K562 (cell line): ENCODE measurements at regions not wholly inside any gene's neighbourhood (a gene's known extent, or its start where the extent isn't known, plus 50 kb on each side); places are given as distances from the start of the nearest gene placed in this dataset.
A peak's percentile ranks its signal among the peaks of the same experiment; 100 is the strongest.

ENCODE experiments used
- ATAC-seq: fragments of 200-7000 bp; cut with Tn5 transposase; 3 replicates; pipeline ENCODE4 v1.9.1; 2020; ENCODE audit warnings: moderate library complexity
- BruUV-seq: library from RNA; stranded (reverse); fragments of 400-500 nt; replicated peaks from 2 replicates; lab custom pipeline; 2021; lab: Mats Ljungman, UMichigan
- CTCF ChIA-PET: fragments of 300-600 bp; formaldehyde crosslinking; extraction: SDS; loops from one replicate; lab custom pipeline; 2021; ENCODE audit warnings: low intra/inter-chr PET ratio; lab: Yijun Ruan, JAX
- POLR2A ChIA-PET: fragments of 300-600, 350-650 bp; sonication (Branson Sonifier 250); formaldehyde crosslinking; extraction: SDS; loops from one replicate; lab custom pipeline; 2021; ENCODE audit warnings: antibody characterized with exemption, inconsistent platforms; lab: Yijun Ruan, JAX
- DNase-seq, 4 experiments: peaks; one replicate each; pipeline versions ENCODE4 v3.0.0 to v3.0.0-alpha.2; 2011 to 2018; ENCODE audit warnings: low spot score in 3 of 4, mixed read lengths in 3 of 4; ENCODE audit errors: extremely low read depth in 1 of 4
- FAIRE-seq: peaks from 2 replicates; lab custom pipeline; 2011; peaks lifted over from hg19 to GRCh38; lab: Jason Lieb, UNC
- H2AFZ ChIP-seq: 2 replicates; pipeline ENCODE4 v1.6.0; 2011; ENCODE audit warnings: low read depth, low read length, control low read depth, inconsistent platforms
- H3K27ac ChIP-seq: fragments of 200-600 bp; 3 replicates; pipeline ENCODE4 v1.8.0; 2011; ENCODE audit warnings: low read depth, mild to moderate bottlenecking, control low read depth, inconsistent platforms, low read length, moderate library complexity, mixed read lengths; ENCODE audit errors: extremely low read depth
- H3K27me3 ChIP-seq, 2 experiments: fragments of 300-600 bp in 1 of 2; 2 replicates in 1 of 2; 3 replicates in 1 of 2; pipeline versions ENCODE4 v1.6.0 to v1.8.0; 2011; ENCODE audit warnings: inconsistent platforms in 2 of 2, low read length in 2 of 2, mild to moderate bottlenecking in 1 of 2, mixed read lengths in 1 of 2, moderate library complexity in 1 of 2; ENCODE audit not compliant: control insufficient read depth in 2 of 2, insufficient read depth in 2 of 2
- H3K36me3 ChIP-seq: fragments of 300-600 bp; 3 replicates; pipeline ENCODE4 v1.8.0; 2011; ENCODE audit warnings: mild to moderate bottlenecking, low read length, inconsistent platforms; ENCODE audit not compliant: control insufficient read depth, insufficient read depth
- H3K4me1 ChIP-seq, 2 experiments: fragments of 200-600 bp in 1 of 2; replicated peaks in 1 of 2; 2 replicates in 1 of 2; 3 replicates in 1 of 2; pipeline versions ENCODE4 v1.5.1 to v1.8.0; 2011; ENCODE audit warnings: inconsistent platforms in 2 of 2, low read length in 2 of 2, mild to moderate bottlenecking in 1 of 2, mixed read lengths in 1 of 2, moderate library complexity in 1 of 2; ENCODE audit not compliant: control insufficient read depth in 2 of 2, insufficient read depth in 2 of 2
- H3K4me2 ChIP-seq: 2 replicates; pipeline ENCODE4 v1.6.1; 2011; ENCODE audit warnings: low read length, control low read depth, inconsistent platforms, mixed read lengths; ENCODE audit not compliant: insufficient read depth
- H3K4me3 ChIP-seq: fragments of 200-600 bp; sonication (generic), shearing (Covaris generic); 2 replicates; pipeline ENCODE4 v1.5.1; 2016; ENCODE audit warnings: control low read depth, inconsistent platforms
- H3K79me2 ChIP-seq: fragments of 200-600 bp; 3 replicates; pipeline ENCODE4 v1.8.0; 2011; ENCODE audit warnings: low read length, inconsistent platforms; ENCODE audit not compliant: control insufficient read depth, insufficient read depth
- H3K9ac ChIP-seq, 2 experiments: 2 replicates each; pipeline versions ENCODE4 v1.6.0 to v1.6.1; 2011; ENCODE audit warnings: low read depth in 2 of 2, low read length in 2 of 2, control low read depth in 1 of 2, inconsistent platforms in 1 of 2, mild to moderate bottlenecking in 1 of 2, mixed read lengths in 1 of 2; ENCODE audit not compliant: insufficient read depth in 1 of 2
- H3K9me1 ChIP-seq: one replicate; pipeline ENCODE4 v1.6.0; 2011; ENCODE audit warnings: inconsistent platforms, mild to moderate bottlenecking, low read length, moderate library complexity; ENCODE audit not compliant: control insufficient read depth, insufficient read depth
- H3K9me3 ChIP-seq: replicated peaks from 2 replicates; pipeline ENCODE4 v1.5.1; 2011; ENCODE audit warnings: low read depth, low read length, inconsistent platforms; ENCODE audit not compliant: control insufficient read depth, insufficient read depth
- H4K20me1 ChIP-seq: replicated peaks from 2 replicates; pipeline ENCODE4 v1.6.1; 2011; ENCODE audit warnings: low read length, inconsistent platforms, mixed read lengths; ENCODE audit not compliant: control insufficient read depth, insufficient read depth
- AFF1 ChIP-seq, 2 experiments: fragments of 450-650 bp; IDR thresholded peaks; 2 replicates each; pipeline ENCODE4 v1.6.1; 2018; ENCODE audit warnings: mild to moderate bottlenecking in 2 of 2, low read depth in 1 of 2; ENCODE audit not compliant: partially characterized antibody in 2 of 2
- ARID1B ChIP-seq: fragments of 450-650 bp; IDR thresholded peaks from 2 replicates; pipeline ENCODE4 v1.6.1; 2016; ENCODE audit warnings: antibody characterized with exemption, mild to moderate bottlenecking, inconsistent platforms
- DPF2 ChIP-seq: fragments of 450-650 bp; IDR thresholded peaks from 2 replicates; pipeline ENCODE4 v1.6.1; 2016
- MAFG ChIP-seq: fragments of 450-650 bp; conservative IDR thresholded peaks from 2 replicates; pipeline ENCODE4 v1.6.1; 2016; ENCODE audit warnings: missing genetic modification characterization, missing compliant biosample characterization
- MEF2D ChIP-seq: conservative IDR thresholded peaks from 2 replicates; pipeline ENCODE4 v1.6.1; 2016; ENCODE audit warnings: low read depth, missing genetic modification characterization, missing compliant biosample characterization
- RAD51 ChIP-seq: fragments of 450-650 bp; IDR thresholded peaks from 2 replicates; pipeline ENCODE4 v1.7.1; 2016; ENCODE audit warnings: low read depth, mild to moderate bottlenecking, borderline replicate concordance
- RCOR1 ChIP-seq, 2 experiments: IDR thresholded peaks; 2 replicates each; pipeline ENCODE4 v1.6.1; 2012; ENCODE audit warnings: low read depth in 2 of 2, low read length in 2 of 2, borderline replicate concordance in 1 of 2, improper control_type of control experiment in 1 of 2
- RHOXF2B ChIP-seq: fragments of 250-450 bp; sonication (Bioruptor Pico); conservative IDR thresholded peaks from 2 replicates; pipeline ENCODE4 v1.5.1; 2021
- SIN3B ChIP-seq: fragments of 450-650 bp; IDR thresholded peaks from 2 replicates; pipeline ENCODE4 v1.6.1; 2017; ENCODE audit warnings: low read depth, mild to moderate bottlenecking, moderate library complexity
- WGBS: fragments of 100-300 bp; shearing (Covaris generic); methylation state at CpG from one replicate; pipeline ENCODE4 v1.1.6; 2016; ENCODE audit warnings: low coverage, mixed read lengths; ENCODE audit not compliant: insufficient coverage; ENCODE audit errors: missing lambda C conversion rate; 5-methylcytosine and 5-hydroxymethylcytosine counted together
- in situ Hi-C: fragments of 300-500 bp; cut with MboI; formaldehyde crosslinking; loops from 4 replicates; pipeline ENCODE4 v1.15.0; 2018; ENCODE audit warnings: inconsistent platforms, mixed read lengths
- intact Hi-C: fragments of 100-400 bp; cut with micrococcal nuclease; formaldehyde crosslinking; loops from 2 replicates; pipeline ENCODE4 v1.14.2; 2022

- Histone ChIP-seq H3K4me2 (no peak overlapping the region; the same call in 1 of the 2 replicates), H4K20me1 (no peaks in the 10 kb centered on the region), H2AFZ (peak overlapping the region; percentile 78), H3K27me3 (no peaks in the 10 kb centered on the region), H3K27ac (peak overlapping the region; percentile 9; the same call in 2 of the 3 replicates), H3K4me3 (no peak overlapping the region), H3K9me1 (no peaks in the 10 kb centered on the region), H3K9ac (peak overlapping the region; percentile 17 to 69; a peak in 2 of 4 replicates), H3K36me3 (no peaks in the 10 kb centered on the region), H3K79me2 (no peaks in the 10 kb centered on the region), H3K4me1 (peaks cover 30 to 72% of the 10 kb centered on the region in 2 experiments), H3K9me3 (no peaks in the 10 kb centered on the region)
- in situ Hi-C loops (no loop called here), intact Hi-C loops (no loop called here)
- CTCF ChIA-PET, result no interaction called here
- POLR2A ChIA-PET, result interaction anchor here (0.7 to 1.4 kb wide), 3 partner anchors 8 to 17 kb away, joined by 3 to 9 read pairs (median 4); no protein-coding TSS in a partner anchor
- no peak for TF ChIP-seq RHOXF2B (CRISPR knock-in tag)
- TF ChIP-seq MEF2D (tag), result 0 out of 2 replicates have a peak, but pooled peaks have one; percentile 27
- BruUV-seq, result no TSS peak
- ATAC-seq (peak; percentile 53), DNase-seq (no peak), FAIRE-seq (no peak)
- WGBS, result 30% methylated on average over 6 of the region's 6 CpGs
These were observed 67.8 kb upstream of the NLK start for GRCh38 chr17:27974531-27975145.

DNA sequence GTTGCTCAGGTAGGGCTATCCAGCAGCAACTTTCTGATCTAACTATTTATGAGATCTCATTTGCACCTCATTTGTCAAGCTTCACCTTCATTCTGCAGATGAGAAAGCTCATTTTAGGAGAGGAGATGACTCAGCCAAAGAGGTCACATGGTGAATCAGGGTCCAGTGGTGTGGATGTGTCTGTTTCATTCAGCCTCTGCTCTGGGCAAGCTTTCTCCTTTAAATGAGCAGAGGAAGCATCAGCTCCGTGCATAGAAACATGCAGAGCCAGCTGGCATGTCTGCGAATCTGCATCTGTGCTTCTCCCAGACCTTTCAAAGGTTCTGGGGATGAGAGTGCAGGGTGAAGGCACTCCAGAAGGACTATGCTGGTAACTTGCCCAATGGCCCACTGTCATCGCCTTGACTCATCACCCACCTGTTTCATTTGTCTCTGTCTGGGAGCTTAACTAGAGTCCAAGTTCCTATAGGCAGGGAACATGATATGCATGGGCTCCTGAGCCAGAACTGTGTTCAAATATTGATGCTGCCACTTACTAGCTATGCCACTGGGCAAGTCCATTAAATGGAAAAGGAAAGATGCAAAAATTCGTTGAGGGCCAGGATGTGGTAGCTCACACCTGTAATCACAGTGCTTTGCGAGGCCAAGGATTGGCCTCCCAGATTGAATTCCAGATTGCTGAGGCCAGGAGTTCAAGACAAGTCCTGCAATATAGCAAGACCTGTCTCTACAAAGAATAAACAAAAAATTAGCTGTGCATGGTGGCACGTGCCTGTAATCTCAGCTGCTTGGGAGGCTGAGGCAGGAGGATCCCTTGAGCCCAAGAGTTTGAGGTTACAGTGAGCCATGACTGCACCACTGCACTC lies 67.1 kb upstream of the NLK start:
- Histone ChIP-seq H3K27ac (peak overlapping the region; percentile 9; the same call in 2 of the 3 replicates), H3K27me3 (no peaks in the 10 kb centered on the region), H2AFZ (peak overlapping the region; percentile 78), H3K9me3 (no peaks in the 10 kb centered on the region), H3K79me2 (no peaks in the 10 kb centered on the region), H3K9me1 (no peaks in the 10 kb centered on the region), H3K36me3 (no peaks in the 10 kb centered on the region), H3K4me1 (peaks cover 26 to 64% of the 10 kb centered on the region in 2 experiments), H4K20me1 (no peaks in the 10 kb centered on the region), H3K9ac (peak overlapping the region; percentile 17 to 38; a peak in 2 of 4 replicates), H3K4me3 (no peak overlapping the region), H3K4me2 (no peak overlapping the region; the same call in 1 of the 2 replicates)
- in situ Hi-C loops (no loop called here), intact Hi-C loops (no loop called here)
- 36% methylated on average over 6 of the region's 6 CpGs for WGBS
- peak; percentile 77 for FAIRE-seq
- ChIA-PET POLR2A (interaction anchor here (0.7 to 1.4 kb wide), 3 partner anchors 8 to 18 kb away, joined by 3 to 9 read pairs (median 4); no protein-coding TSS in a partner anchor), CTCF (no interaction called here)
- BruUV-seq, result no TSS peak
- DNase-seq, result peak in 2 of 4 experiments; percentile 57 to 62
- peak; percentile 70 for ATAC-seq
- TF ChIP-seq RCOR1 (IDR thresholded peaks at IDR 0.05; ENCODE audit: borderline replicate concordance in 1 of 2, low read depth in 2 of 2, low read length in 2 of 2), result peak in 1 of 2 experiments; percentile 33; a peak in 1 of 4 replicates
- TF ChIP-seq AFF1 (IDR thresholded peaks at IDR 0.05; ENCODE audit: low read depth in 1 of 2, partially characterized antibody in 2 of 2), result no peak
- TF ChIP-seq MAFG (tag), result peak; percentile 78
- peak; percentile 77 for TF ChIP-seq RAD51
- TF ChIP-seq DPF2, result peak; percentile 71
- TF ChIP-seq ARID1B, result peak; percentile 34; the same call in 1 of the 2 replicates
- no peak for TF ChIP-seq SIN3B
